Spleen (tissue), 7 donors: ENCODE measurements at regions not wholly inside any gene's neighbourhood (a gene's known extent, or its start where the extent isn't known, plus 50 kb on each side); places are given as distances from the start of the nearest gene placed in this dataset.

Source experiments
- POLR2A ChIP-seq, 3 donors: fragments of 450-650 bp; IDR thresholded peaks; one replicate each; pipeline ENCODE4 v1.5.1; 2017; ENCODE audit warnings: antibody characterized with exemption in 3 of 3, mild to moderate bottlenecking in 1 of 3
- POLR2AphosphoS5 ChIP-seq, 3 donors: sonication (generic); formaldehyde crosslinking; IDR thresholded peaks; one replicate each; pipeline ENCODE4 v1.5.1; 2017; ENCODE audit warnings: antibody characterized with exemption in 3 of 3
- TF ChIP-seq, protein P1 (sequence below), 11 experiments: fragments of 200-600 bp in 7 of 11; fragments of 450-650 bp in 4 of 11; sonication (generic) in 4 of 11; IDR thresholded peaks in 8 of 11; conservative IDR thresholded peaks in 3 of 11; 1 replicate in 7 of 11; 2 replicates in 4 of 11; pipeline versions ENCODE4 v1.4.0 to v1.8.0; 2016 to 2021; ENCODE audit warnings: antibody characterized with exemption in 11 of 11, inconsistent platforms in 4 of 11, mild to moderate bottlenecking in 1 of 11
- donor health status: DM: no; HTN: no; CAD: no; lungs with moderate emphysema.
- donor health status: DM: no; HTN: no; CAD: no.
- donor health status: DM: no; HTN: no; CAD: no.

DNA sequence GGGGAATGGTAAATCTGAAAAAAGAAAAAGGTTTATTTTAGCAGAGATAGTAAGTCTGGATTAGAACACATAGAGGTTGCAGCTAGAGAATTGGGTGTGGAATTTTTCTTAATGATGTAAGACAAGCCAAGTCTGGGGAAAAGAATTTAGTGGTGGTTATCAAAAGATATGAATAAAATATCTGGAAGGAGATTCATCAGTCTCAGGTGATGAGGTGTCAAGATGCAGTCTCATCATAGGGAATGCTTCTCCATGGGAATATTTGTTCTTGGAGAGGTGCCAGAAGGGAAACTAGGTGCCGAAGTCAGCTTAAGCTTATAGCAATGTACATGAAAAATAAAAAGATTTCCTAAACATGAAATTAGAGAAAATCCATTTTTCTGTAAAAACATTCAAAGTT, 504.1 kb upstream of the NR3C2 start:
- TF ChIP-seq, protein P1, sequence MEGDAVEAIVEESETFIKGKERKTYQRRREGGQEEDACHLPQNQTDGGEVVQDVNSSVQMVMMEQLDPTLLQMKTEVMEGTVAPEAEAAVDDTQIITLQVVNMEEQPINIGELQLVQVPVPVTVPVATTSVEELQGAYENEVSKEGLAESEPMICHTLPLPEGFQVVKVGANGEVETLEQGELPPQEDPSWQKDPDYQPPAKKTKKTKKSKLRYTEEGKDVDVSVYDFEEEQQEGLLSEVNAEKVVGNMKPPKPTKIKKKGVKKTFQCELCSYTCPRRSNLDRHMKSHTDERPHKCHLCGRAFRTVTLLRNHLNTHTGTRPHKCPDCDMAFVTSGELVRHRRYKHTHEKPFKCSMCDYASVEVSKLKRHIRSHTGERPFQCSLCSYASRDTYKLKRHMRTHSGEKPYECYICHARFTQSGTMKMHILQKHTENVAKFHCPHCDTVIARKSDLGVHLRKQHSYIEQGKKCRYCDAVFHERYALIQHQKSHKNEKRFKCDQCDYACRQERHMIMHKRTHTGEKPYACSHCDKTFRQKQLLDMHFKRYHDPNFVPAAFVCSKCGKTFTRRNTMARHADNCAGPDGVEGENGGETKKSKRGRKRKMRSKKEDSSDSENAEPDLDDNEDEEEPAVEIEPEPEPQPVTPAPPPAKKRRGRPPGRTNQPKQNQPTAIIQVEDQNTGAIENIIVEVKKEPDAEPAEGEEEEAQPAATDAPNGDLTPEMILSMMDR (IDR thresholded peaks at IDR 0.05 in 8 of 11, conservative IDR thresholded peaks at IDR 0.05 in 3 of 11), result no peak
- no peak for TF ChIP-seq POLR2AphosphoS5 (IDR thresholded peaks at IDR 0.05)
- no peak for TF ChIP-seq POLR2A (IDR thresholded peaks at IDR 0.05)
